NOMO-1 treated with dmso at 0.1 percent for 144 hours (cell line): ENCODE measurements at regions not wholly inside any gene's neighbourhood (a gene's known extent, or its start where the extent isn't known, plus 50 kb on each side); places are given as distances from the start of the nearest gene placed in this dataset.
"Not testable (repeated sequence)": the region's sequence is repeated elsewhere in the genome, so short reads cannot be mapped to it uniquely, and the experiment has no call there.

Experiments used
- DNase-seq: peaks from one replicate; lab custom pipeline; 2025; ENCODE audit not compliant: unreplicated experiment; lab: John Stamatoyannopoulos, UW

DNA sequence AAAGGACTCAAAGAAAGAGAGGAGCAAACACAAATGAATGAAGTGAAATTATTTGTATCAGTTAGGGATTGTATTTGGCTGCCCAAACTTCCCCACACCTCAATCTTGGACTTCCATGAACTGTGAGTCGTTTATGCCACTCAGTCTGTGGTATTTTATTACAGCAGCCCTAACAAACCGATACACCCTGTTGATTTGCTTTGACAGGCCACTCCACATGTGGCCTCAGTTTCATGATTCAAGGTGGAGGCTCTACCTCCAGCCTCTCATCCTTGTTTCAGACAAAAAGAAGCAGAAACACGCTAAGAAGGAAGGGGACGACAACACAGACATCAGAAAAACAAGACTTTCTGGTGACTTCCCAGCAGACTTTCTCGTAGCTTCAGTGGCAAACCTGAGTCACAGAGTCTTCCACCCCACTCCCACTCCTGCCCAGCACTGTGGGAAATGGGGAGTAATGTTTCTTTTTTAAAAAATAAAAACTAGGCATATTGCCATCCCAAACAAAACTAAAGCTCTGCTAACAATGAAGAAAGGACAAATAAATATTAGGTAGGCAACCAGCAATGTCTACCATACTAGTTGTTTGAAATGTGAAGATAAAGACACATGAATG is 52.2 kb upstream of the ABCA1 start:
- no peak for DNase-seq

DNA sequence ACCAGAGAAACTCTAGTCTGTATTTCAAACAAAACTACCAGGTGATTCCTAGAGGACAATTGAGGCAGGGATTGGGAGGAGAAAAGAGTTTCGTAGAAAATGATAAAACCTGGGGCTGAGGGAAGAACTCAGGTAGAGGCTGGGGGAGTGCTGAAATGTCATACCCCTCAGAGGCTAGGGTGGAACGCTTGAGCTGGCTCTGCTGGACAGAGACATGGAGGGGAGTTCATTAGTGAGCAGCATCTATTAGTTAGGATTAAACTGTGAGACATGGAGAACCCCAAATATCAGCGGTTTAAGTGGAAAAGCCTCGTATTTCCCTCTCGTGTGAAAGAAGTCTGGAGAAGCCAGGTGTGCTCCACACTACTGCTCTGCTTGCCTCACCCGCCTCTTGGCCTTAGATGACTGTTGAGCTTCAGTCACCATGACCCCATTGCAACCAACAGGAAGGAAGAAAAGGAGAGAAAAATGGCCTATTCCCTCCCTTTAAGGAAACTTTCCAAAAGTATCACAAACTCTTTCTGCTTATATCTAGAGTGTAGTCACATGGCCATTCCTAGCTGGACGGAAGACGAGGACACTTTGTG is 53.7 kb upstream of the ABCA1 start:
- DNase-seq, result no peak

DNA sequence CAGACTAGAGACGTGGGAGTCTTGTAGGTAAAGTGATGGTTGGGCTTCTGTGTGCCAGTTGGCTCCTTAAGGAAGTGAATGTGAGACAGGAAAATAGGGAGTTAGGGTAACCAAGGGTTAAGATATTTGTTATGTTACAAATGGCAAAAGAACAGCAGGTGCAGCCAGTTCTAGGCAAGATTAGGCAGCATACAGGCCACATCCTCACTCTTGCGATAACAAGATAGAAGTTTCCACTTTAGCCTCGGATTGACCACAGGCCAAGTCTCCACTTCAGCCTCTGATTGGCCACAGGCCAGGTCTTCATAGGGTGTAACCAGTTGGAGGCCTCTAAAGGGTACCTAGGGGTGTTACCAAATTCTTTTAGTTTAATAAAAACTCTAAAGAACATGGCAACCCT is 54.6 kb upstream of the ABCA1 start:
- DNase-seq, result no peak

DNA sequence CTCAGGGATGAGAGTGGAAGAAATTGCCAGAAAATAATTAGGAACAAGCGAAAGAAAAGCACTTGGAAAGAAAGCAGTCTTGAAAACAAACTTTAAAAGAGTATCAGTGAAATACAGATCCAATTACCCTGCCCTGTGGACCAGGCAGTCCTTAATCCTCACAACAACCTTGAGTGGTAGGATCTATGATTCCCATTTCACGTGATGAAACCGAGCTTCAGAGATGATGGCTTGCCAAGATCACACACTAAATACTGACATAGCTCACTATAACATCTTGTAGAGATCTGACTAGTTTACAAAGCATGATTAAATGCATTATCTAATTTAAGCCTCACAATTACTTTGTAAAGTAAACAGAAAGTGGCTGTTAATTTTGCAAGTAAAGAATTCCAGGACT is 55.5 kb upstream of the ABCA1 start:
- no peak for DNase-seq

DNA sequence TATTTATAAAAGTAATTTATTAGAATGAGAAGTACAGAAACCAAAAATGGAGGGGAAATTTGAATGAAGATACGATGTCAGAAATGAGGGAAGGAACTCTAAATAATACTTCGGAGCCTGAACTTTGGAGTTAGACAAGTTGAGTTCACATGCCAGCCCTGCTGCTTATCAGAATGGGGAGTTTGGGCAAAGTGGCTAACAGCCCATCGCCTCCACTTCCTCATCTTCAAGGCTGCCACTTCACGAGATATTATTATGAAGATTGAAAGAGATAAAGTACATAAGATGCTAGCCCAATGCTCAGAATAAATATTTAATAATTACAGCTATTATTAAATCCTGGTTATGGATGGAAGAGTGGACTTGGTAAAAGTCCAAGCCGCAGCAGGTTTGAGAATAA is 56.2 kb upstream of the ABCA1 start:
- no peak for DNase-seq

DNA sequence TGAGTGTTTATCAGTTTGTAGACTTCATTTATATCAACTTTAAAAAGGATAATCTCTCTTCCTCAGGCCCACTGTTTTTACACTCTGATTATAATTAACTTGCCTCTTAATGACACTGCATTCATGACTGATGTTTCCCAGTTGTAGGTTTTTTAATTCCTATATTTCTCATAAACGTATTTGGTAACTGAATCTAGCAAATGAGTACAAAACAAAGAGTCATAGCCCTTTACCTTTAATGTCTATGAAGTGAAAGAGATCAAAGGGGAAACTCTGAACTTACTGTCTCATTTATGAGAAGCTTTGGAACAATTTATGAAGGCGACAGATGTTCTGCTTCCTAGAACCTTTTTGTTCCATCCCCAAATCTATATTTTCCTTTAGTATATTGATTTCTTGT is 56.6 kb upstream of the ABCA1 start:
- DNase-seq, result no peak

DNA sequence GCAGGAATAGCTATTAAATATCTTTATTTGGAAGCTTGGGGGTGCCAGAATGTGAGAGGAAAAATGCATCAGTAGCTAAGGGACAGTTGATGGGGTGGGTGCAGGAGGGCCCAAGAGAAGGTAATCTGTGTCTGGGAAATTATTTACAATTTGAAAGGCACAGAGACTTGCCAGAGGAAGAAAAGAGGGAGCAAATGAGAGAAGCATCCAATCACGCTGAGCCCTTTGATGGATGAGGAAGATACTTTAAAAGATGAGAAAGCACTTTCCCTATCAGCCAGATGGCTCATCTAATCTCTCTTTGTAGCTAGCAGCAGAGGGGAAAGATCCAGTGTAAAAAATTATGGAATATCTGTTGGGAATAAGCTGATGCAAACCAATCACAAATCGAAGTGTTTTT is 57.0 kb upstream of the ABCA1 start:
- DNase-seq, result no peak

DNA sequence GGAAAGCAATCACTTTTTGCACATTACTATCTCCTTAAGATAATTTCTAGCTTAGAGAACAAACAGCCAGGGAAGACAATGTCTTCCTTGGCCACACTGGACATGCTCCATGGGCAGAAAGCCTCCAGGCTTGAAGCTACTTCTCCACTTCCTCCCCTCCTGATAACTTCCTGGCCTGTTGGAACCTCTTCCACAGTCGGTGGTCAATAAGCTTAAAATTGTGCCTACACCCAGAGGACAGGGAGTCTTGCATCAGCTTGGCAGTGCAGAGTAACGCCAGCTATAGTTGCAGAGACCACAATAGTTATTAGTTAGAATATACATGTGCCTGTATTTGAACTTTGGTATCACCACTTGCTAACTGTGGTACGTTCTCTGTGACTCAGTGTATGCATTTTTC is 58.1 kb upstream of the ABCA1 start:
- no peak for DNase-seq

DNA sequence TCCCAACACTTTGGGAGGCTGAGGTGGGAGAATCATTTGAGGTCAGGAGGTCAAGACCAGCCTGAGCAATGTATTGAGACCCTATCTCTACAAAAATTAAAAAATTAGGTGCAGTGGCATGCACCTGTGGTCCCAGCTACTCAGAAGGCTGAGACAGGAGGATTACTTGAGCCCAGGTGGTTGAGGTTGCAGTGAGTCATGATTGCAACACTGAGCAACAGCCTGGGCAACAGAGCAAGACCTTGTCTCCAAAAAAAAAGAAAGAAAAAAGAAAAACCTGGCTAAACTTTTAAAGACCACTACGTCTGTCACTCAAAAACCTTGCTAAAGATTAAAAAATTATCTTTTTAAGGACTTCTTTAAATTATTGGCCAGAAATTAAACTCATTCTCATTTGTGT is 59.8 kb upstream of the ABCA1 start:
- DNase-seq, result no peak

DNA sequence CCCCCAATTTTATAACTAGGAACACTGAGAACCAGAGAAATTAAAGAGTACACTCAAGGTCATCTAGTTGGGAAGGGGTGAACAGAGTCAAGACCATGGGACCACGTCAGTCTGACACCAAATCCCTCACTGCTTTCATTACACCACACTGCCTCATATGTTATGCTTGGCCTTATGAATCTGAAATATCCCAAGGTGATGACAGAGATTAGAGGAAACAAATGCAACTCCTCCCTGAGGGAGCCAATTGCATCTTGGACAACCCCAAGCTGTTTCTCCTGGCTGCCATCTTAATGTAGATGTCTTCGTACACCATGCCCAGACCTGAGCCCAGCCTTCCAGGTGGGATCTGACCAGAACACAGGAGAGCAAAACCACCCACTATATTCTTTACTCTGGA is 60.6 kb upstream of the ABCA1 start:
- no peak for DNase-seq

DNA sequence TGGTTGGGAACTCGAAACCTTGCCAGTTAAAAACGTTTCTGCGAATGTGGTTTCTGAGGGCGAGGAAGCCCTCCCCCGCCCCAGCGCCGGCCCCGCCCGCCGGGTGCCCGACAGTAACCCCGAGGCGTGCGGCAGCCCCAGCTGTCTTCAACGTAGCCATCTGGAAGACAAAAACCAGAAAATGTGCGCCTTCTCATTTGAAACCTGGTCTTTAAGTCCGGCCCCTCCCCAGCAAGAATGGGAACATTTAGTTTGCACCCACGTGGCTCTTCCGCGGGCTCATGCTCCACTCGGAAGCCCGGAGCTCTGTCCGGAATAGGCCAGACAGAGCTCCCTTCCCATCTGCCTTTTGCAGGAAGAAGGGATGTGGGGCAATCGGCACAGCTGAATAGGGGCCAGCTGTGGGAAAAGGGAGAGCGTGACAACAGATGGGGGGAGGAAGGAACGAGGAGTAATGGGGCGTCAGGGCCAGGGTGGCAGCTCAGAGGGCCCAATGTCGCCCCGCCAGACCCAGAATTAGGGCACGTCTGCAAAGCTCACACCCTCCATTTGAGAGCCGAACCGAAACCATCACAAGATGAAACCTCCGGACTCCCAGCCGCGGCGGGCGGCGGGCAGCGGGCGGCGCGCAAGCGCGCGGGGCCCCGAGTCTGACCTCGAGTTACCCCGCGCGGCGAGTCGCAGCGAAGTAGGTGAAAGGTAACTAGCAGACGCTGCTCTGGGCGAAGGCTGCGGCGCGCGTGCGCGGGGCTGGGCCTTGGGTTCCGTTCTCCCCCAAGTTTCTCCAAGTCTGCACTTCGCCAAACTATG is 63.4 kb upstream of the ABCA1 start:
- DNase-seq, result peak; percentile 74

DNA sequence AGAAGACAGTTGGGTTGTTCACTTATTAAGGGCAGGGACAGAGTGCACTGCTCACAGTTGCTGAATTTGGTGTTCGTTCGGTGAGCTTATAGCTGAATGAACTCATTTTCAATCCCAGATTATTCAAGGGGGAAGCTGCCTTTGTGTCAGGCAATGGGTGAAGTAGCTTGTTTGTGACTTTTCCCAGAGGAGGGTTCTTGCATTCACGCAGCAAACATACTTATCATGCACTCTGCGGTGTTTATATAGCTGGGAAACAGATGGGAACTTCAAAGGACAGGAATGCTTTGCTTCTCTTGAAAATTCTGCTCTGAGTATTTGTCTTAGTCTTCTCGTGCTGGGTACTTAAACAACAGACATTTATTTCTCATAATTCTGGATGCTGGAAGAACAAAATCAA is 64.7 kb upstream of the ABCA1 start:
- DNase-seq, result no peak

DNA sequence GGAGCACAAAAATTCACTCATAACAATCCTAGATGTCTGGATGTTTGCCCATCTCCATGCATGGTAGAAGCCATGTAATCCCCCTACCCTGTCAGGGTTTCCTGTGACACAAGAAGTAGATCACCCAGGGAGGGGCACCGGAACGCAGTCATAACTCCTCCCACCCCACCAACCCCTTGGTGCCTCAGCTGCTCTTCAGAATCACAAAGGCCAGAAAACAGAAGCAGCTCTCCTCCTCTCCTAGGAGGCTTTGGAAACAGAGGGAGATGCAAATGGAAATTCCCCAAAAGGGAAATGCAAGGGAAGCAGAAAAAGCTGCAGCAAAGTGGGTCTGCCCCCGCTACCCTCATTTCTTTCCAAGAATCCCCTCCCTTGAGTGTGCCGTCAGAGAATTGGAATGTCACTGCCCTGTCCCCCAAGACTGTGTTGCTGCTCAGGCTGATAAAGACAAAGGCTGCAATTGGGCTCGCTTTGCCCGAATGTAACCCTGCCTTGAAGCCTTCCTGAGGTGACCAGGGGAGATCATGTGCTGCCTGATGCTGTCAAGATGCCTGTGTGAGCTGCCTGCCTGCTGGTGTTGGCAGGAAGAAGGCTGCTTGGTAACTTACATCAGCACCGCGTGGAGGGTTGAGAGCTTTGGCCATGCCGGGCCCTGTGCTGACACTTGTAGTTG is 65.5 kb upstream of the ABCA1 start:
- no peak for DNase-seq

DNA sequence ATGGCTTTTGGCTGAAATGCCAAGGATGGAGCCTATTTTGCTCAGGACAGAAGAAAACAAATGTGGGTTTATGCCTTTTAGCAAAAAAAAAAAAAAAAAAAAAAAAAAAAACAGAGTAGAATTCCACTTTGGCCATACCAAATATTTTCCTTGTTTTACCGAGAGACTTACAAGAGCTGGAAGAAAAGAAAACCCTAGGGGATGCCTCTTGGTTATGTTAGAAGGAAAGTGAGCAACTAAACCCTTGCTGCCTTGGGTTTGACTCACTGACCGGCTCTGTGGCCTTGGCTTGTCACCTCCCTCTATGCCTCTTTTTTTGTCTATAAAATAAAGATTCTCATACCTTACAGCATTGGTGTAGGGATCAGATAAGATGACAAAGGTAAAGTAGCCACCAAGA is 69.6 kb upstream of the ABCA1 start:
- no peak for DNase-seq

DNA sequence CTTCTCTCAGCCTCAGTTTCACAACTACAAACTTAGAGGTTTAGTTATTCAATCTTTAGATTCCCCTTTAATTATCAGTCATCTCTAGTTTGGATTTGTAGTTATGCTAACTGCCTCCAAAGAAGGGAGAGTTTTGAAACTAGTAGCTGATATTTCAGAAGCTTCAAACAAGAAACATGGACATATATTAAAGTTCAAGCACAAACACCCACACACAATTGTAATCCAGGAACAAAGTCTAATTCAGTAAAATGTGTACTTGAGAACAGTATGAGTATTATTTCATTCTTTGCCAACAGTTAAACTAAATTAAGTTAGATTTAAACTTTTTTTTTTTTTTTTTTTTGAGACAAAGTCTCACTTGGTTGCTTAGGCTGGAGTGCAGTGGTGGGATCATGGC is 71.2 kb upstream of the ABCA1 start:
- DNase-seq, result no peak

DNA sequence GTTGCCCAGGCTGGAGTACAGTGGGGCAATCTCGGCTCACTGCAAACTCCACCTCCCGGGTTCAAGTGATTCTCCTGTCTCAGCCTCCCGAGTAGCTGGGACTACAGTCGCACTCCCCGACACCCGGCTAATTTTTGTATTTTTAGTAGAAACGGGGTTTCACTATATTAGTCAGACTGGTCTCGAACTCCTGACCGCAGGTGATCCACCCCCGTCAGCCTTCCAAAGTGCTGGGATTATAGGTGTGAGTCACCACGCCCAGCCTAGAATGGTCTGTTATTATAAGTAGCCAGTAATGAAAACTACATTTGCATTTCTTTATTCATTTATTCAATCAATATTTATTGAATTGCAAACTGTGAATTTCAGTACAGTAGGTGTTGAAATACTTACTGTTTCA is 72.6 kb upstream of the ABCA1 start:
- DNase-seq, result not testable (repeated sequence)

DNA sequence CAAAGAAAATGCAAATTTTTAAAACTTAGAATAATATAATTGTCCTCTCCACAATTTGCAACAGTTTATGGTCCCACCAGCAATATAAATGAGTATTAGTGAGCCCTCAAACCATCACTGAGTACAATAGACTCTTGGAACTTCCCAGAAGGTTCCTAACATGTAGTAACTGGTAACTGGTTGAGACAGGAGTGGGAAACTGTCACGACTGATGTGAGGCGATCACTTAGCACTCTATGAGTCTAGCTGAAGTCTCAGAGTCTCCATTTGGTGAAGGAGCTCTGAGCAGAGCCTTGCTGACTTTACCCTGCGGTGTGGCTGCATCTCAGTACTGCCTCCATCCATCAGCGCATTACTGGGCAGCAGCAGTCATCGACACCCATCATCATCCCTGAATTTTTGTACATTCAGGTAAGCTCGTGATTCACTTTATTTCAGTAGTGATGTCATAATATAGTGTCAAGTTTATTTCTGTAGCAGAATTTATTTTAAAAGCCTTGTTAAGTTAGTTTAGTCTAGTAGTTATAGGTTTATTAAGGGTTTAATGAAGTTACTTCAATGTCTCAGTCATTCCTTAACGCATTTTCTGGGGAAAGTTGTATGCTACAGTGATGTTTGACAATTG is 76.6 kb upstream of the ABCA1 start:
- DNase-seq, result no peak

DNA sequence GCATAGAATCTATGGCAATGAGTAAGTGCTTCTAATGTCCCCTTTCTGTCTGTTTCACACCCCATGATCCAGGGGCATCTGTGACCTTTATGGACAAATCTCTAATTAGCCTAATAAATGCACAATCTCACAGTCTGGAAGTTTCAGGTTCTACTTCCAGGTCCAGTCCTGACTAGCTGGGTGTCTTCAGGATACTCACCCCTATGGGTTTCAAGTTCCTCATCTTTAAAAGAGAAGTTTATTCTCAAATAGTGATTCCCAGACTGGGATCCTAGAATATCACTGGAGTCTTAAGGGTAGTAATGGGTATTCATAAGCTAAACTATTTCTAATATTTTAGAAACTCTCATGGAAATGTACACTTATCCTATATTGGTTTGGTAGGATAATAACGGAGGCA is 77.2 kb upstream of the ABCA1 start:
- no peak for DNase-seq

DNA sequence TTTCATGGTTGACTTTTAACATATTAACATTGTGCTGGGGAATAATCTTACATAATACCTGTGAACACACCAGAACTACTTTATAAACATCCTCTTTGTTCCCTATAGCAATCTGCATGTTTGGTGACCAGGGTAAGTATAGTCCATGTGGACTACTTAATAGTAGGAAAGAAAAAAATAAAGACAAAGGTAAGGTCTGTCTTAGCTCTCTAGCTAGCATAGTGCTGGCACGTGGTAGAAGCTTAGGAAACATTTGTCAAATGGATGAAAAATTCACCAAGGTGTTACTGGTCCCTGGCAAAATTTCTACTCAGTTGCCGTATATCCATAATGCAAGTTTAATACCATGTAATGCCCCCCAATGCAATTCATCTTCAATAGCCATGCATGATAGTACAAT is 78.6 kb upstream of the ABCA1 start:
- no peak for DNase-seq

DNA sequence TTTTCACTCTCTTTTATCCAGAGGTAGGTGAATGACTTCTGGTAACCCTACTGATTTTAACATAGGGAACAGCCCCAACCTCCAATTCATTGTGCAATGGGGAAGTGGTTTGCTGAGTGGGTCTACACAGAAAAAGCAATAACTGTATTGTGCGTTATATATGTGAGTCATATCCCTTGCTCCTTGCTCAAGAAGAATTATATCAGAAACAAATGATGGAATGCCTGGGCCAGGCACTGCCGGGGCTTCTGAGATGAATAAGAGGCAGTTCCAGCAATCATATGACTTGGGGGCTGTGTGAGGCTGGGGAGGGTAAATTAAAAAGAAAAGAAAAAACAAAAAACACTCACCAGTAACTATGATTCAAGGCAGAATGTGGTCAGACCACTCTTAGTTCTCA is 79.2 kb upstream of the ABCA1 start:
- peak; percentile 84 for DNase-seq

DNA sequence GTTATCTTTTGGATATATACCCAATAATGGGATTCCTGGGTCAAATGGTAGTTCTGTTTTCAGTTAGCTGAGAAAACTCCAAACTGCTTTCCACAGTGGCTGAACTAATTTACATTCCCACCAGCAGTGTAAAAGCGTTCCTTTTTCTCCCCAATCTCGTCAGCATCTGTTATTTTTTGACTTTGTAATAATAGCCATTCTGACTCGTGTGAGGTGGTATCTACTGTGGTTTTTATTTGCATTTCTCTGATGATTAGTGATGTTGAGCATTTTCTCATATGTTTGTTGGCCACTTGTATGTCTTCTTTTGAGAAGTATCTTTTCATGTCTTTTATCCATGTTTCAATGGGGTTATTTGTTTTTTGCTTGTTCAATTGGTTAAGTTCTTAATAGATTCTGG is 82.1 kb upstream of the ABCA1 start:
- not testable (repeated sequence) for DNase-seq

DNA sequence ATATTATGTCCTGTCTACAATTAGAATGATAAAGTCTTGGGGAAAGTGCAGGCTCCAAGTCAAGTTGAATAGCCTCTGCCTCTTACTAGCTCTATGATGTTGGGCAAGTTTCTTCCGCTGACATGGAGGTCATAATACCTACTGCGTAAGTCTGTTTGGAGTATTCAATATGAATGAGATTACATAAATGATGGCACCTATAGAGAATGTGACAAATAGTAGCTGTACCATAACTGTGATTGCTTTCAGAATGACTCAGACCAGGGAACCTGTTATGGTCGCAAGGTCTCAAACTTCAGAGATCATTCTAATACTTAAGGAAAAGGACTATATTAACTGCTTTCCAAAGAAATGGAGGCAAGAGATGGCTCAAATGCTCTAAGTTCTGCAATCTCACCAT is 94.0 kb upstream of the ABCA1 start:
- no peak for DNase-seq
